CD14-positive monocyte (primary cell): ENCODE measurements at regions not wholly inside any gene's neighbourhood (a gene's known extent, or its start where the extent isn't known, plus 50 kb on each side); places are given as distances from the start of the nearest gene placed in this dataset.

Experiments used
- DNase-seq, 3 donors: peaks; one replicate each; pipeline ENCODE4 v3.0.0-alpha.2; 2011 to 2022
- H2AFZ ChIP-seq: 2 replicates; pipeline ENCODE4 v1.6.0; 2012; ENCODE audit warnings: mild to moderate bottlenecking, low read depth, low read length, inconsistent platforms; ENCODE audit not compliant: insufficient read depth, poor library complexity, severe bottlenecking
- H3K27ac ChIP-seq, 2 donors: 1 replicate in 1 of 2; 2 replicates in 1 of 2; pipeline ENCODE4 v1.5.1; 2012 to 2013; ENCODE audit warnings: low read length in 2 of 2, control low read depth in 1 of 2, inconsistent platforms in 1 of 2, low read depth in 1 of 2, mild to moderate bottlenecking in 1 of 2
- H3K27me3 ChIP-seq, 2 donors: one replicate each; pipeline versions ENCODE4 v1.6.0 to v1.6.1; 2011 to 2013; ENCODE audit warnings: low read length in 2 of 2; ENCODE audit not compliant: control insufficient read depth in 2 of 2, insufficient read depth in 2 of 2
- H3K36me3 ChIP-seq, 2 donors: replicated peaks in 1 of 2; 1 replicate in 1 of 2; 2 replicates in 1 of 2; pipeline versions ENCODE4 v1.5.1 to v1.6.1; 2012 to 2013; ENCODE audit warnings: low read length in 2 of 2, control low read depth in 1 of 2, inconsistent platforms in 1 of 2, mild to moderate bottlenecking in 1 of 2; ENCODE audit not compliant: insufficient read depth in 2 of 2, control insufficient read depth in 1 of 2
- H3K4me1 ChIP-seq, 2 donors: 1 replicate in 1 of 2; 2 replicates in 1 of 2; pipeline versions ENCODE4 v1.5.1 to v1.6.1; 2012 to 2013; ENCODE audit warnings: low read length in 2 of 2, control low read depth in 1 of 2, inconsistent platforms in 1 of 2, mild to moderate bottlenecking in 1 of 2, moderate library complexity in 1 of 2; ENCODE audit not compliant: insufficient read depth in 2 of 2, control insufficient read depth in 1 of 2
- H3K4me2 ChIP-seq: replicated peaks from 2 replicates; pipeline ENCODE3; 2012; ENCODE audit warnings: low read length, moderate library complexity, mild to moderate bottlenecking; ENCODE audit not compliant: poor library complexity, severe bottlenecking; ENCODE audit errors: extremely low read depth
- H3K4me3 ChIP-seq, 3 experiments: fragments of 200-600 bp in 1 of 3; sonication (generic) in 1 of 3; replicated peaks in 1 of 3; 1 replicate in 2 of 3; 2 replicates in 1 of 3; pipeline ENCODE4 v1.5.1; 2011 to 2013; ENCODE audit warnings: low read length in 3 of 3, mild to moderate bottlenecking in 3 of 3, control low read depth in 2 of 3, low read depth in 2 of 3, inconsistent platforms in 1 of 3, moderate library complexity in 1 of 3
- H3K79me2 ChIP-seq: 2 replicates; pipeline ENCODE4 v1.6.0; 2012; ENCODE audit warnings: mild to moderate bottlenecking, control low read depth, inconsistent platforms, low read length, moderate library complexity; ENCODE audit not compliant: insufficient read depth
- H3K9ac ChIP-seq: 2 replicates; pipeline ENCODE4 v1.6.0; 2017; ENCODE audit warnings: low read length, mild to moderate bottlenecking; ENCODE audit not compliant: insufficient read depth, poor library complexity, severe bottlenecking
- H3K9me3 ChIP-seq, 2 donors: replicated peaks in 1 of 2; 1 replicate in 1 of 2; 2 replicates in 1 of 2; pipeline versions ENCODE4 v1.5.1 to v1.6.1; 2012 to 2013; ENCODE audit warnings: low read length in 2 of 2, control low read depth in 1 of 2; ENCODE audit not compliant: control insufficient read depth in 1 of 2, insufficient read depth in 1 of 2
- H4K20me1 ChIP-seq: 2 replicates; pipeline ENCODE4 v1.6.0; 2012; ENCODE audit warnings: mild to moderate bottlenecking, low read length, control low read depth, moderate library complexity; ENCODE audit not compliant: insufficient read depth
- H3K27ac Mint-ChIP-seq, 7 donors: one replicate each; pipeline ENCODE4 v1.8.0; 2020; ENCODE audit warnings: mild to moderate bottlenecking in 7 of 7, mixed read lengths in 7 of 7, moderate library complexity in 6 of 7, inconsistent platforms in 2 of 7
- H3K27me3 Mint-ChIP-seq, 3 donors: one replicate each; pipeline ENCODE4 v1.8.0; 2021 to 2022; ENCODE audit warnings: low read depth in 3 of 3, mild to moderate bottlenecking in 3 of 3, mixed read lengths in 3 of 3, moderate library complexity in 3 of 3, inconsistent platforms in 1 of 3
- H3K36me3 Mint-ChIP-seq, 2 donors: one replicate each; pipeline ENCODE4 v1.8.0; 2020; ENCODE audit warnings: mixed read lengths in 2 of 2, inconsistent platforms in 1 of 2, mild to moderate bottlenecking in 1 of 2
- H3K4me1 Mint-ChIP-seq: one replicate; pipeline ENCODE4 v1.8.0; 2020; ENCODE audit warnings: mild to moderate bottlenecking, mixed read lengths
- H3K4me3 Mint-ChIP-seq, 2 donors: one replicate each; pipeline ENCODE4 v1.8.0; 2020; ENCODE audit warnings: mild to moderate bottlenecking in 2 of 2, mixed read lengths in 2 of 2, moderate library complexity in 1 of 2
- H3K9me3 Mint-ChIP-seq, 7 donors: one replicate each; pipeline ENCODE4 v1.8.0; 2020 to 2022; ENCODE audit warnings: mixed read lengths in 7 of 7, mild to moderate bottlenecking in 6 of 7, moderate library complexity in 6 of 7, inconsistent platforms in 2 of 7
- CTCF ChIP-seq: fragments of 200-600 bp; IDR thresholded peaks from one replicate; pipeline ENCODE4 v1.8.0; 2022; ENCODE audit warnings: antibody characterized with exemption, mild to moderate bottlenecking
- WGBS: methylation state at CpG from one replicate; pipeline ENCODE4 v1.1.5; 2013; ENCODE audit warnings: missing lambda C conversion rate; ENCODE audit not compliant: insufficient coverage; 5-methylcytosine and 5-hydroxymethylcytosine counted together
- intact Hi-C, 2 donors: fragments of 100-400 bp; cut with micrococcal nuclease; formaldehyde crosslinking; loops; one replicate each; pipeline versions ENCODE4 v1.15.0 to v1.15.1; 2023

- H4K20me1 ChIP-seq, result no peaks in the 10 kb centered on the region
- no peak overlapping the region for H3K4me2 ChIP-seq
- no peak overlapping the region for H3K9ac ChIP-seq
- H3K4me3 Mint-ChIP-seq, result no peak overlapping the region
- H2AFZ ChIP-seq, result no peak overlapping the region
- H3K27me3 ChIP-seq, result no peaks in the 10 kb centered on the region
- no peak for TF ChIP-seq CTCF
- H3K4me3 ChIP-seq, result no peak overlapping the region
- no peaks in the 10 kb centered on the region for H3K36me3 ChIP-seq
- no peak overlapping the region for H3K27ac Mint-ChIP-seq
- peaks cover 0 to 3% of the 10 kb centered on the region in 2 donors for H3K9me3 ChIP-seq
- WGBS, result no CpG with 5 or more reads among the region's 1 CpG
- no peak overlapping the region for H3K27ac ChIP-seq
- intact Hi-C loops, result no loop called here
- no peaks in the 10 kb centered on the region for H3K4me1 ChIP-seq
- H3K36me3 Mint-ChIP-seq, result no peaks in the 10 kb centered on the region
- peaks cover 0 to 5% (median 0%) of the 10 kb centered on the region in 7 donors for H3K9me3 Mint-ChIP-seq
- no peak for DNase-seq
- no peaks in the 10 kb centered on the region for H3K27me3 Mint-ChIP-seq
- no peaks in the 10 kb centered on the region for H3K4me1 Mint-ChIP-seq
- H3K79me2 ChIP-seq, result no peaks in the 10 kb centered on the region
Observed at GRCh38 chr10:65149878-65150277, 1628.7 kb downstream of the REEP3 start.

DNA sequence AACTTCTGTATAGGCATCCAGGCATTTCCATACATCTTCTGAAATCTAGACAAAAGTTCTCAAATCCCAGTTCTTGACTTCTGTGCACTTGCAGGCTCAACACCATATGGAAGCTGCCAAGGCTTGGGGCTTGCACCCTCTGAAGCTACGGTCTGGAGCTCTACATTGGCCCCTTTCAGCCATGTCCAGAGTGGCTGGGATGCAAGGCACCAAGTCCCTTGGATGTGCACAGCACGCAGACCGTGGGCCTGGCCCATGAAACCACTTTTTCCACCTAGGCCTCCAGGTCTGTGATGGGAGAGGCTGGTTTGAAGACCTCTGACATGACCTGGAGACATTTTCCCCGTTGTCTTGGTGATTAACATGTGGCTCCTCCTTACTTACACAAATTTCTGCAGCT, 1645.1 kb downstream of the REEP3 start:
- H3K79me2 ChIP-seq, result no peaks in the 10 kb centered on the region
- no peaks in the 10 kb centered on the region for H3K27me3 ChIP-seq
- Mint-ChIP-seq H3K9me3 (peaks cover 0 to 5% (median 3%) of the 10 kb centered on the region in 7 donors), H3K27ac (no peak overlapping the region), H3K4me3 (no peak overlapping the region), H3K36me3 (no peaks in the 10 kb centered on the region), H3K27me3 (peaks cover 0 to 1% (median 0%) of the 10 kb centered on the region in 3 donors), H3K4me1 (no peaks in the 10 kb centered on the region)
- no peaks in the 10 kb centered on the region for H3K36me3 ChIP-seq
- WGBS, result 91% methylated on average over 1 of the region's 4 CpGs
- H4K20me1 ChIP-seq, result no peaks in the 10 kb centered on the region
- H3K4me2 ChIP-seq, result no peak overlapping the region
- DNase-seq, result no peak
- peaks cover 0 to 5% of the 10 kb centered on the region in 2 donors for H3K9me3 ChIP-seq
- no peak overlapping the region for H3K27ac ChIP-seq
- TF ChIP-seq CTCF, result no peak
- H3K9ac ChIP-seq, result no peak overlapping the region
- H2AFZ ChIP-seq, result no peak overlapping the region
- no peaks in the 10 kb centered on the region for H3K4me1 ChIP-seq
- intact Hi-C loops, result no loop called here
- no peak overlapping the region for H3K4me3 ChIP-seq
